NCI-H524 treated with DMSO at 0.1 percent for 48 hours (cell line): ENCODE measurements at regions not wholly inside any gene's neighbourhood (a gene's known extent, or its start where the extent isn't known, plus 50 kb on each side); places are given as distances from the start of the nearest gene placed in this dataset.

Experiments
- DNase-seq: peaks from one replicate; lab custom pipeline; 2025; lab: John Stamatoyannopoulos, UW

- DNase-seq = no peak
Measured at GRCh38 chr15:85976986-85977385, 102.7 kb upstream of the AGBL1 start.

GRCh38 chr15:85977586-85977985, 102.1 kb upstream of the AGBL1 start:
- DNase-seq = no peak

GRCh38 chr15:85979929-85980328, 99.7 kb upstream of the AGBL1 start:
- no peak for DNase-seq

GRCh38 chr15:85980946-85981345, 98.7 kb upstream of the AGBL1 start:
- DNase-seq = no peak

GRCh38 chr15:85984241-85984640, 95.4 kb upstream of the AGBL1 start:
- no peak for DNase-seq

- DNase-seq = no peak
Measured at GRCh38 chr15:85986116-85986515, 93.6 kb upstream of the AGBL1 start.

GRCh38 chr15:85986741-85987140, 92.9 kb upstream of the AGBL1 start:
- DNase-seq = no peak

- DNase-seq = no peak
Measured at GRCh38 chr15:85988741-85989140, 90.9 kb upstream of the AGBL1 start.

- DNase-seq = no peak
Measured at GRCh38 chr15:85992224-85992623, 87.4 kb upstream of the AGBL1 start.

- DNase-seq = no peak
Measured at GRCh38 chr15:85993116-85993515, 86.6 kb upstream of the AGBL1 start.

GRCh38 chr15:85997618-85998017, 82.1 kb upstream of the AGBL1 start:
- DNase-seq = no peak

- DNase-seq = no peak
Measured at GRCh38 chr15:85999658-86000057, 80.0 kb upstream of the AGBL1 start.

GRCh38 chr15:86001200-86001599, 78.5 kb upstream of the AGBL1 start:
- no peak for DNase-seq

GRCh38 chr15:86002444-86002843, 77.2 kb upstream of the AGBL1 start:
- DNase-seq = peak; percentile 96

GRCh38 chr15:86004061-86004460, 75.6 kb upstream of the AGBL1 start:
- no peak for DNase-seq

GRCh38 chr15:86006546-86006945, 73.1 kb upstream of the AGBL1 start:
- DNase-seq = no peak

- no peak for DNase-seq
Measured at GRCh38 chr15:86009727-86010126, 69.9 kb upstream of the AGBL1 start.

GRCh38 chr15:86010398-86010797, 69.3 kb upstream of the AGBL1 start:
- no peak for DNase-seq

GRCh38 chr15:86010891-86011290, 68.8 kb upstream of the AGBL1 start:
- DNase-seq = no peak

- no peak for DNase-seq
Measured at GRCh38 chr15:86014016-86014415, 65.7 kb upstream of the AGBL1 start.

GRCh38 chr15:86016750-86017149, 62.9 kb upstream of the AGBL1 start:
- no peak for DNase-seq

- no peak for DNase-seq
Measured at GRCh38 chr15:86018679-86019078, 61.0 kb upstream of the AGBL1 start.

GRCh38 chr15:86021281-86022264, 58.1 kb upstream of the AGBL1 start:
- DNase-seq = no peak

GRCh38 chr15:86028961-86029360, 50.7 kb upstream of the AGBL1 start:
- DNase-seq = no peak
